ENCODE measurements at regions not wholly inside any gene's neighbourhood (a gene's known extent, or its start where the extent isn't known, plus 50 kb on each side); places are given as distances from the start of the nearest gene placed in this dataset.
A peak's percentile ranks its signal among the peaks of the same experiment; 100 is the strongest.
"Not testable (repeated sequence)": the region's sequence is repeated elsewhere in the genome, so short reads cannot be mapped to it uniquely, and the experiment has no call there.

GRCh38 chr16:88132836-88133506 lies 181.7 kb downstream of the BANP start:
- TF ChIP-seq, protein P1, sequence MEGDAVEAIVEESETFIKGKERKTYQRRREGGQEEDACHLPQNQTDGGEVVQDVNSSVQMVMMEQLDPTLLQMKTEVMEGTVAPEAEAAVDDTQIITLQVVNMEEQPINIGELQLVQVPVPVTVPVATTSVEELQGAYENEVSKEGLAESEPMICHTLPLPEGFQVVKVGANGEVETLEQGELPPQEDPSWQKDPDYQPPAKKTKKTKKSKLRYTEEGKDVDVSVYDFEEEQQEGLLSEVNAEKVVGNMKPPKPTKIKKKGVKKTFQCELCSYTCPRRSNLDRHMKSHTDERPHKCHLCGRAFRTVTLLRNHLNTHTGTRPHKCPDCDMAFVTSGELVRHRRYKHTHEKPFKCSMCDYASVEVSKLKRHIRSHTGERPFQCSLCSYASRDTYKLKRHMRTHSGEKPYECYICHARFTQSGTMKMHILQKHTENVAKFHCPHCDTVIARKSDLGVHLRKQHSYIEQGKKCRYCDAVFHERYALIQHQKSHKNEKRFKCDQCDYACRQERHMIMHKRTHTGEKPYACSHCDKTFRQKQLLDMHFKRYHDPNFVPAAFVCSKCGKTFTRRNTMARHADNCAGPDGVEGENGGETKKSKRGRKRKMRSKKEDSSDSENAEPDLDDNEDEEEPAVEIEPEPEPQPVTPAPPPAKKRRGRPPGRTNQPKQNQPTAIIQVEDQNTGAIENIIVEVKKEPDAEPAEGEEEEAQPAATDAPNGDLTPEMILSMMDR (IDR thresholded peaks at IDR 0.05): no peak
- Mint-ChIP-seq H3K4me3 (ENCODE audit: unreplicated experiment) (no peak overlapping the region), H3K4me1 (ENCODE audit: low read depth) (peaks cover 2% of the 10 kb centered on the region), H3K36me3 (ENCODE audit: low read depth) (no peaks in the 10 kb centered on the region), H3K27me3 (ENCODE audit: low read depth) (no peaks in the 10 kb centered on the region), H3K27ac (ENCODE audit: unreplicated experiment) (no peak overlapping the region), H3K9me3 (ENCODE audit: low read depth) (peaks cover 4% of the 10 kb centered on the region)
- DNase-seq (ENCODE audit: low spot score): peak; percentile 85

DNA sequence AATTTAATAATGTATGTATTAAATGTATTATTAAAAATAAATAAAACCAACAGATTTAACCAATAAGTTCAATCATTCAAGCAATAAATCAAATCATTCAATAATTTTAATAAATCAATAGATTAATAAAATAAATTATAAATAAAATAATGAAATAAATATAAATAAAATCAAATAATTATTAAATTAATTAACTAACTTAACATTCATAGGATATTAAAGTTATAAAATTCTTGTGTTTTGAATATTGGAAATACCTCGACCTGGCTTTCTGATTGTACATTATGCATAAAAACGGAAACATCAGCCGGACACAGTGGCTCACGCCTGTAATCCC lies 182.2 kb downstream of the BANP start:
- no peak overlapping the region for H3K4me3 Mint-ChIP-seq (ENCODE audit: unreplicated experiment)
- H3K27me3 Mint-ChIP-seq (ENCODE audit: low read depth): no peaks in the 10 kb centered on the region
- no peaks in the 10 kb centered on the region for H3K36me3 Mint-ChIP-seq (ENCODE audit: low read depth)
- H3K9me3 Mint-ChIP-seq (ENCODE audit: low read depth): peaks cover 9% of the 10 kb centered on the region
- no peak for DNase-seq (ENCODE audit: low spot score)
- TF ChIP-seq, protein P1 (IDR thresholded peaks at IDR 0.05): no peak
- H3K4me1 Mint-ChIP-seq (ENCODE audit: low read depth): peaks cover 2% of the 10 kb centered on the region
- H3K27ac Mint-ChIP-seq (ENCODE audit: unreplicated experiment): no peak overlapping the region

DNA sequence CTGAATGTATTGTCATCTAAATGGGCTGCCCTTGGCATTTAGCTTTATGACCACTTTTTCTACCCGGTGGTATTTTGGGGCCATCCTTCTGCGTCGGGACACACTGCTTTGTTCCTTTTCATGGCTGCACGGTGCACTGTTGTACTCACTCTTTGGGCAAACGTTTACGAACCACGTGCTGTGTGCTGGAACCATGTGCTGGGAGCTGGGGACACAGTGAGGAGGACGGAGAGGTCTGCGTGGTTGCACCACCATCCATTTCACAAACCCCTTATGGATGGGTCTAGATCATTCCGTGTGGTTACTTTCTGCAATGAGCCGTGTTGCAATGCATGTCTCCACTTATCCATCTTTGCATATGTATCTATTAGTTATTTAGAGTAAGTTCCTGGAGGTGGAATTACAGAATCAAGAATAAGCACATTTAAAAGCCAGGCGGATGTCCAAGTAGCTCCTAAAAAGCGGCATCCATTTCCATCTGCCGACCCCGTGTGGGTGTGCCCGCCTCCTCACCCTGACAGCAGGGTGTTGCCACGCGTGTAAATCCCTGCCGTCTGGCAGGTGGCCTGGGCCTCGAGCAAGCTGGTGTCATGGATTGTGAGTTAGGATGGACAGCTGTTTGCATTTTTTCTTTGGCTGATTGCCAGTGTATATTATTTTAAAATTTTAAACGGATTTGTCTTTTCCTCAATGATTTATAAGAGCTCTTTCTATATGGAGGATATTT lies 183.1 kb downstream of the BANP start:
- not testable (repeated sequence) for H3K4me3 Mint-ChIP-seq (ENCODE audit: unreplicated experiment); H3K4me1 Mint-ChIP-seq (ENCODE audit: low read depth)

DNA sequence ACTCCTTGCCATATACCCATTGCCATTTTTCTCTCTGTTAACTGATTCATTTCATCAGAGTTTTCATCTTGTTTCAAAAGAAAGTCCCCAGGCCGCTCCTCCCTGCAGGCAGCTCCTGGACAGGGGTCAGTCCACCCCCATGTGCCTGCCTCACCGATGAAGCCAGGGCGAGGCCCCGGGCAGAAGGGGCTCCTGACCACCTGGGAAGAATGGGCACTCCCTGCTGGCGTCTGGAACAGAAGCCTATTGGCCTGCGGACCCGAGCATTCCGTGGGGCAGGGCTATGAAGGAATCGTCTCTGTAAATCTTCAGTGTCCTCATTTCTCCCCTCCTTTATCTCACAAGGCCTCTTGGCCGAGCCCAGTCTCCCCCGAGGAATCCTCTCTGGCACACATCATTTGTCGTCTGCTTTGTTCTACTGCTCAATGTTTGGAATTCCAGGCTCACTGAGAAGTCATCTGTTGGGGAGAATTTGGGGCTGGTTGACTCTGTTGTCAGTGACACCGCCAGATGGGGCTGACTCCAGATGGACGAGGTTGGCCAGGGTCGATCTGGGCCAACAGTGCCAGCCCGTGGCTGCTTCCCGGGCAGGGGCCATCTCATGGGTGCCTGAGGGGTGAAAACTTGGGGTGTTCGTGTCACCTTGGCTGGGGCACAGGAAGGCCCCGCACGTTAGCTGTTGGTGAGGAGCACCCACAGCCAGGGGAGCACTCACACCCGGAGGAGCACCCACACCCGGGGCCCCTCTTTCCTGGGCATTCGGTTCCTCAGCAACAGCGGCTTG lies 183.9 kb downstream of the BANP start:
- H3K36me3 Mint-ChIP-seq (ENCODE audit: low read depth); H3K27ac Mint-ChIP-seq (ENCODE audit: unreplicated experiment); H3K27me3 Mint-ChIP-seq (ENCODE audit: low read depth); H3K4me1 Mint-ChIP-seq (ENCODE audit: low read depth); H3K4me3 Mint-ChIP-seq (ENCODE audit: unreplicated experiment): not testable (repeated sequence)
- DNase-seq (ENCODE audit: low spot score): peak; percentile 69
- H3K9me3 Mint-ChIP-seq (ENCODE audit: low read depth): peaks cover 20% of the 10 kb centered on the region

More for the DNA sequence above, 183.1 kb downstream of the BANP start:
- H3K27ac Mint-ChIP-seq (ENCODE audit: unreplicated experiment); H3K36me3 Mint-ChIP-seq (ENCODE audit: low read depth); H3K27me3 Mint-ChIP-seq (ENCODE audit: low read depth): not testable (repeated sequence)
- peaks cover 15% of the 10 kb centered on the region for H3K9me3 Mint-ChIP-seq (ENCODE audit: low read depth)
- DNase-seq (ENCODE audit: low spot score): peak; percentile 30

DNA sequence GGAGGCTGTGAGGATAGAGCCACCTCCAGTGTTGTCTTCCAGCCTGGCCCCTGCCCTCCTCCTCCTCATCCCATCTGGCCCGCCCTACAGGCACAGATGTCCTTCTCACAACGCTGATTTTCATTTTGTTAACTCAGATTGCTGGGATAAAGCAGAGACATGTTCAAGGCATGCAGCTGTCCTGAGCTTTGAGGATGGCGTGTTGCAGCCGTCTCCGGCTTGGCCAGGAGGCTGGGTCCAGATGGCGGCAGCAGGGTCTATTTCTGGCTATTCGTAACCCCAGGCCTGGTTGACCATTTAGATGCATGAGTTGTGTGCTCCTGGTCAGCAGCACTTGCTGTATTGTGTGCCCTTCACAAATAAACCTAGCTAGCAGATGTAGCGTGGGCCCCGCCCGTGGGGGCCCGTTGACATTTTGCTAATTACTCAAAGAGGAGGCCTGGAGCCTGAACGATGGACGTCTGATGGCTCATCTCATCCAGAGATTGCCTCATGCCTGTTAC lies 185.0 kb downstream of the BANP start:
- H3K4me1 Mint-ChIP-seq (ENCODE audit: low read depth); DNase-seq (ENCODE audit: low spot score); H3K4me3 Mint-ChIP-seq (ENCODE audit: unreplicated experiment); H3K27ac Mint-ChIP-seq (ENCODE audit: unreplicated experiment); H3K36me3 Mint-ChIP-seq (ENCODE audit: low read depth); H3K27me3 Mint-ChIP-seq (ENCODE audit: low read depth): not testable (repeated sequence)
- peaks cover 22% of the 10 kb centered on the region for H3K9me3 Mint-ChIP-seq (ENCODE audit: low read depth)

GRCh38 chr16:88136939-88137338 lies 185.7 kb downstream of the BANP start:
- H3K27ac Mint-ChIP-seq (ENCODE audit: unreplicated experiment); H3K4me3 Mint-ChIP-seq (ENCODE audit: unreplicated experiment); H3K36me3 Mint-ChIP-seq (ENCODE audit: low read depth); H3K4me1 Mint-ChIP-seq (ENCODE audit: low read depth); H3K27me3 Mint-ChIP-seq (ENCODE audit: low read depth): not testable (repeated sequence)
- H3K9me3 Mint-ChIP-seq (ENCODE audit: low read depth): peaks cover 22% of the 10 kb centered on the region
- peak; percentile 21 for DNase-seq (ENCODE audit: low spot score)

DNA sequence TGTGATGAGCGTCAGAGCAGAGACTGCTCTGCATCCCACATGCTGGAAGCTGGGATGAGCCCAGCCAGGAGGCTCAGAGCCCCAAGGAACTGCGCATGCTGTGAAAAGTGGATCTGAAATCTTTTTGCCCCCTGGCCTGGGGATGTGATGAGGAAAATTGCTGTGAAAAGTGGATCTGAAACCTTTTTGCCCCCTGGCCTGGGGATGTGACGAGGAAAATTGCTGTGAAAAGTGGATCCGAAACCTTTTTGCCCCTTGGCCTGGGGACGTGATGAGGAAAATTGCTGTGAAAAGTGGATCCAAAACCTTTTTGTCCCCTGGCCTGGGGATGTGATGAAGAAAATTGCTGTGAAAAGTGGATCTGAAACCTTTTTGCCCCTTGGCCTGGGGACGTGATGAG lies 187.9 kb downstream of the BANP start:
- not testable (repeated sequence) for DNase-seq (ENCODE audit: low spot score); H3K27me3 Mint-ChIP-seq (ENCODE audit: low read depth); H3K27ac Mint-ChIP-seq (ENCODE audit: unreplicated experiment); H3K4me1 Mint-ChIP-seq (ENCODE audit: low read depth); H3K4me3 Mint-ChIP-seq (ENCODE audit: unreplicated experiment); H3K36me3 Mint-ChIP-seq (ENCODE audit: low read depth)
- peaks cover 22% of the 10 kb centered on the region for H3K9me3 Mint-ChIP-seq (ENCODE audit: low read depth)

- H3K27me3 Mint-ChIP-seq (ENCODE audit: low read depth); DNase-seq (ENCODE audit: low spot score); H3K36me3 Mint-ChIP-seq (ENCODE audit: low read depth); H3K4me1 Mint-ChIP-seq (ENCODE audit: low read depth); H3K4me3 Mint-ChIP-seq (ENCODE audit: unreplicated experiment); H3K27ac Mint-ChIP-seq (ENCODE audit: unreplicated experiment): not testable (repeated sequence)
- H3K9me3 Mint-ChIP-seq (ENCODE audit: low read depth): peaks cover 22% of the 10 kb centered on the region
Observed at GRCh38 chr16:88140195-88140594, 189.0 kb downstream of the BANP start.

Measured in chondrocyte (in vitro differentiated cells).